ENCODE measurements at regions not wholly inside any gene's neighbourhood (a gene's known extent, or its start where the extent isn't known, plus 50 kb on each side); places are given as distances from the start of the nearest gene placed in this dataset.
"Not testable (repeated sequence)": the region's sequence is repeated elsewhere in the genome, so short reads cannot be mapped to it uniquely, and the experiment has no call there.

DNA sequence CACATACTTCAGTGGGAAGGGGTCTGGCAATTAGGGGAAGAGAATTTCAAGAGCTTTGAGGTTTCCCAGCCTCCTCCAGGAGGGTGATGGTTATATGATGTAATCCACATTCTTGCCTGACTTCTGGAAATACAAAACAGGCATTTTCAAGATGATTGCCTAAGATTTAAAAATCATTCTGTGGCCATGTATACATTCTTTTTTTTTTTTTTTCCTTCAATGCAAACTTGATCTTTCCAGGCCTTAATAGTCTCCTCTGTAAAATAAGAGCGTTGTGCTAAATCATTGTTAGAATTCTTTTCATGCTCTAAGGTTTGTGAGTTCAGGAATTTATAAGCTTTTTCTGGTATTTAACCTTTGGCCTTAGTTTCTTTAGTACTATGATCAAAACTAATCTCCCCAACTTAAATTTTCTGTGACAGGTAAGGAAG, 192.3 kb upstream of the HMCN1 start:
- DNase-seq (ENCODE audit: low read depth in 2 of 2), result no peak

DNA sequence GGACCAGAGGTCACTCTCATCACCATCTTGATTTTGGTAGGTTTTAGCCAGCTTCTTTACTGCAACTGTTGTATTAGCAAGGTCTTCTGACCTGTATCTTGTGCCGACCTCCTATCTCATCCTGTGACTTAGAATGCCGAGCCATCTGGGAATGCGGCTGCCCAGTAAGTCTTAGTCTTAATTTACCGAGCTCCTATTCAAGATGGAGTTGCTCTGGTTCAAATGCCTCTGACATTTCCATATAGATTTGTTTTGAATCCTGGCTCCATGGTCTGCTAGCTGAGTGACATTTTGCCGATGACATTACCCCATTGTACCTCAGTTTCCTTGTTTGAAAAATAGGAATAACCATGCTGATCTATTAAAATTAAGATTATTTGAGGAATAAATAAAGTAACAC, 193.9 kb upstream of the HMCN1 start:
- no peak for DNase-seq (ENCODE audit: low read depth in 2 of 2)

DNA sequence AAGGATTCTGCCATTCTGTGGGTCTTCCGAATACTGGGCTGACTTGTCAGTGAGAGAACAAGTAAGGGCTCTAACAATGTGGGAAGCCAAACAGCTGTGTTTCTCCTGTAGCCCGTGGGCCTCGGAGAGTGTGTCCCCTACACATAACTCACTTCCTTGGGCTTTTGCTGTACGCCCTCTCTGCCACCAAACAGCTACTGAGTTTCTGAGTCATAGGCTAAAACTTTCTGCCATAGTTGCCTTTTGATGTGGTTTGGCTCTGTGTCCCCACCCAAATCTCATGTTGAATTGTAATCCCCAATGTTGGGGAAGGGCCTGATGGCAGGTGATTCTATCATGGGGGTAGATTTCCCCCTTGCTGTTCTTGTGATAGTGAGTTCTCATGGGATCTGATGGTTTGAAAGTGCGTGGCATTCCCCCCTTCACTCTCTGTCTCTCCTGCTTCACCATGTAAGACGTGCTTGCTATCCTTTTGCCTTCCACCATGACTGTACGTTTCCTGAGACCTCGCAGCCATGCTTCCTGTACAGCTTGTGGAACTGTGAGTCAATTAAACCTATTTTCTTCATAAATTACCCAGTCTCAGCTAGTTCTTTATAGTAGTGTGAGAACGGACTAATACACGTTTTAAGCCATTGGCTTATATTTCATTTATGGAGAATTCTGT, 194.8 kb upstream of the HMCN1 start:
- DNase-seq (ENCODE audit: low read depth in 2 of 2), result peak in 1 of 2 donors; percentile 2

DNA sequence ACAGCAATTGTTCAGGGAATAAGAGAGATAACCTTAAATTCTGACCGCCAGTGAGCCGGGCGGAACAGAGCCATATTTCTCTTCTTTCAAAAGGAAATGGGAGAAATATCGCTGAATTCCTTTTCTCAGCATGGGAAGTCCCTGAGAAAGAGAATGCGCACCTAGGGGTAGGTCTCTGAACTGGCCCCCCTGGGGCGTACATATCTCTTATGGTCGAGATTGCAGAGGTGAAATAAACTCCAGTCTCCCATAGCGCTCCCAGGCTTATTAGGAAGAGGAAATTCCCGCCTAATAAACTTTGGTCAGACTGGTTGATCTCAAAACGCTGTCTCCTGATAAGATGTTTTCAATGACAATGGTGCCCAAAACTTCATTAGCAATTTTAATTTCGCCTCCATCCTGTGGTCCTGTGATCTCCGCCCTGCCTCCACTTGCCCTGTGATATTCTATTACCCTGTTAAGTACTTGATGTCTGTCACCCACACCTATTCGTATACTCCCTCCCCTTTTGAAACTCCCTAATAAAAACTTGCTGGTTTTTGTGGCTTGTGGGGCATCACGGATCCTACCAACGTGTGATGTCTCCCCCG, 195.8 kb upstream of the HMCN1 start:
- not testable (repeated sequence) for DNase-seq (ENCODE audit: low read depth in 2 of 2)

DNA sequence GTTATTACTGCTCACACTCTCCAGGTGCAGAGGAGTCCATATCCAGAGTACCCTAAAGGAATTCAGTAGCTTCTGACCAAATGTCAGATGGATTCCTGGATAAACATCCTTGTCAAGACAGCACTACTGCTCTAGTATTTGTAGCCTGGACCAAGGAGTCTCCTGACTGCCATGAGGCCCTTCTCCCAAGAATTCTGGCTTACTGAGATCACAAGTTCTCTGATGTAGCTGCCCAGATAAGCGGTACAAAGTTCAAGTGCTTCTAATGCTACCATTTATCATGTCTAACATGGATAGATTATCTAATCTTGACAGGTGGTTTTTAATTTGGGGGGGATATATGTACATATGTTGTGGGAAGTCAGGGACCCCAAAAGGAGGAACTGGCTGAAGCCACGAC, 196.6 kb upstream of the HMCN1 start:
- no peak for DNase-seq (ENCODE audit: low read depth in 2 of 2)

DNA sequence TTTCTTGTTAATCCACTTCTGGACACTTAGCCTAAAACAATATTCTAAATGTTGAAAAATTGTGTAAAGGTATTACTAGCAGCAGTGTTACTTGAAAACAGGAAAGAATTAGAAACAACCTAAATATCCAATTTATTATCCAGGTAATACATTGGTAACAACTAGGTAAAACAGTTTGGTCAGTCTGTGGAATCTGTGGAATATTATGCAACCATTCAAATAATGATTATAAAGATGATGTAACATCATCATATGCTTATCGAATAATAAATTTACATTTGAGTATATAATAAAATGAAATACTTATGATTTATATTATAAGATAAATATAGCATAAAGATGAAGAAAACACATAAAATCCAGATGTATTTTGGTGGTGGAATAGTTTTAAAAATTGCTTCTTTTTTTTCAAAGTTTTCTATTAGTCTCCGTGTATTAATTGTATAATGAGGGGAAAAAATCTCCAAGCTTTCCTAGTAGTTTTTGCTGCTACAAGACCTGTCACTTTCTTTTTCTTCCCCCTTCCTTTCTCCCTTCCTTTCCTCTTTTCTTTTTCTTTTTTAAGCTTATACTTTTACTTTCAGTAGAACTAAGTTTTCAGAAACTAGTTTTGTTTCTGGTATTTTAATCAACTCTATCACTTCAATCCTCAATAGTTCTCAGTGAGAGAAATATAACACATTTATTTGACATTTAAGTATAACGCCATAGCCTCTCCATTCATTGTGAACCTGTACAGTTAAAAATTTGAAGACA, 197.8 kb upstream of the HMCN1 start:
- no peak for DNase-seq (ENCODE audit: low read depth in 2 of 2)

DNA sequence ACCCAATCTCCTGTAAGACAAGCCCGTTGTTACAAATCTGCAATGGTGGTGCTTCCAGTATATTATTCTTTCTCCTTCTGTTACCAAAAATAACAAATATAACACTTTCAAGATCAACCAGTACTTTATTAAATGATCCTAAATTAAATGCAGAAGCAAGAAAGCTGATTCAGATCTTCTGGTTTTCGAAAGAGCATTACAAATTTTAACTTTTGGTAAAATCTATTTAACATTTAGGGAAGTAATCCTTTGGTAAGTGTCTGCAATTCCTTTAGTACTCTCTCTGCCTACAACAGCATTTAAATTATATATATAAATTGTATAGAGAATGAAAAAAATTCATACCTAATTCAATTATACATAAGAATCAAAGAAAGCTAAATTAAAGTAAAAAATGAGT, 198.6 kb upstream of the HMCN1 start:
- no peak for DNase-seq (ENCODE audit: low read depth in 2 of 2)

DNA sequence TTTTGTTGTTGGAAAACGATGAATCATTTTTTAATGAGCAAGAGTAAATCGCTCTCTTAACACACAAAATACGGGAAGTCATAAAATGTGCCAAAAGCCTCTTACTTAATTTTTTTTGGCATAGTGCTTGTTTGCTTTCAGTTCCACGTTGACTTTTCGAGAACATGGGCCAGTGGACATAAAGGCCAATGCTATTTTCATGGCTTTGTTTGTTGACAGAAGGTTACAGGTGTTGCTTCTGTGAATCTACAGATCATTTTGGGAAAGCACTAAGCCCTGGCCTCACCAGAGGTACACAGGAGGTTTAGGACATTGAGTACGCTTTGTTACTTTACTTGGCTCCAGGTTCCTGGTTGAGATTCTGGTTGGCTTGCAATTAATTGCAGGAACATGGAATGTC, 199.4 kb upstream of the HMCN1 start:
- no peak for DNase-seq (ENCODE audit: low read depth in 2 of 2)

DNA sequence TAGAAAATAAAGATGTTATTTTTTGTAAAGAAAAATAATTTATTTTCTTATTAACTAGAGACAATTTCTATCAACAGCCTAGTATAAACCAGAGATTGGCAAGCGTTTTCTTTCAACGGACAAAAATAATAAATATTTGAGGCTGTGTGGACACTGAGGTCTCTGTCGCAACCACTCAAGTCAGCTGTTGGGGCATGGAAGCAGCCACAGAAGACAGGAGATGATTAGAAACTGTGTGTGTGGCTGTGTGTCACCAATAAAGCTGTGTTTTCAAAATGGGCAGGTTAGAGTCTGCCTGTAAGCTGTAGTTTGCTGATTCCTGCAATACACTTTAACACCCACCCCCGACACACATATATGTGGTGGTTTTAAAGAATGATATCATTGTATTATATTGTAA, 200.6 kb upstream of the HMCN1 start:
- no peak for DNase-seq (ENCODE audit: low read depth in 2 of 2)

DNA sequence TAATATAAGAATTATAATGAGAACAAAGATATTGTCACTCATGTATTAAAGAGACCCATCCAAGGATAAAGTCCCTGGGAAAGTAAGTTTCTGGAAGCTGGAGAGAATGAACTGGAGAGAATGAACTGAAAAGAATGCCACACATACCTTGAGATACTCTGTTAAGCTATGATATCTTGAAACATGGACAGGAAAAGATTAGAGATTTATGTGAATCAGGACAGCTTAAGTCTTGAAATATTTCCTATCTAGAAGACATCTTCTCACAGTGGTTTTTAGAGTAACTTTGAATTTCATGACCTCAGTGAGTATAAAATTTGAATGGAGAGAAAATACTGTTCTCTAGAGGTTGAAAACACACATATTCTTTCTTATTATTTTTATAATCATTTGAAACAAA, 201.3 kb upstream of the HMCN1 start:
- DNase-seq (ENCODE audit: low read depth in 2 of 2), result no peak

DNA sequence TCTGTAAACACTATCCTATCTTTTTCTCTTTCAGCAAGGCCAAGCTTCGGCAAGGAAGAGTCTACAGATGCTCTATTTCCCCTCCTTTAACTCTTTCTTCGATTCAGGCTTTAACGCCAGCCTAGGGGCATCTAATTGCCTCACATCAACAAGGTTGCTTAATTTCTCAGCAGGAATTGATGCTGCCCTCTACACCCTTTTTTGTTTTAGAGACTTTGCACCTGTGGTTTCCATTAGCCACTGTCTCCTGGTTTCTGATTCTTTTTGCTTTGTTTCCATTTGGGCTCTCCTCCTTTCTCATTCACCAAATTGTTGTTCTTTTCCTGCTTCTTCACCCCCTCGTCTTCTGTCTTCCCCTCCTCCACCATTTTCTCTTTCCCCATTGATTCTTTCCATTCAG, 202.4 kb upstream of the HMCN1 start:
- no peak for DNase-seq (ENCODE audit: low read depth in 2 of 2)

DNA sequence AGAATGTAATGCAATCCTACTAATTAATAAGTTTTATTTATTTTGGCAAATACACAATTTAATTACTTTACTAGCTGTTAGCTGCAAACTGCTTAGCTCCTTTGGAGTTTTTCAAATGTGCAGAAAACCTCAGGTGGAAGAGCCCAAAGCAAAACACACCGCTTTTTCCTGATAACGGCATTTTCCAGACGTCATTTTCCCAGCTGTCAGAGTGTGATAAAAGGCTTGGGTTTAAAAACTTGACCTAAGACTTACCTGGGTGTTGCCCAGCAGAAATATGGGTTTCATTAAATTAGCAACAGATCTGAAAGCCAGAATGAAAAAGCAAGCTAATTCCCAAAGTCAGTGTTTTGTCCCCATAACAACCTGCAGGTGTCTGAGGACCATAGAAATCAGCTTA, 204.0 kb upstream of the HMCN1 start:
- no peak for DNase-seq (ENCODE audit: low read depth in 2 of 2)

DNA sequence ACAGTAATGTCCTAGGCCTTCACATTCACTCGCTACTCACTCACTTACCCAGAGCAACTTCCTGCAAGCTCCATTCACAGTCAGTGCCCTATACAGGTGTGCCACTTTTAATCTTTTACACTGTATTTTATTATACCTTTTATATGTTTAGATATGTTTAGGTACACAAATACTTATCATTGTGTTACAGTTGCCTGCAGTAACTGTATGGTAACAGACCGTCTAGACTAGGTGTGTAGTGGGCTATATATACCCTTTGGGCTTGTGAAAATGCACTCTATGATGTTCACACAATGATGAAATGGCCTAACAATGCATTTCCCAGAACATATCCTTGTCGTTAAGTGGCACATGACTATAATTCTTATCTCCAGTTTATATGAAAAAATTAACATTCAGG, 204.5 kb upstream of the HMCN1 start:
- DNase-seq (ENCODE audit: low read depth in 2 of 2), result no peak

DNA sequence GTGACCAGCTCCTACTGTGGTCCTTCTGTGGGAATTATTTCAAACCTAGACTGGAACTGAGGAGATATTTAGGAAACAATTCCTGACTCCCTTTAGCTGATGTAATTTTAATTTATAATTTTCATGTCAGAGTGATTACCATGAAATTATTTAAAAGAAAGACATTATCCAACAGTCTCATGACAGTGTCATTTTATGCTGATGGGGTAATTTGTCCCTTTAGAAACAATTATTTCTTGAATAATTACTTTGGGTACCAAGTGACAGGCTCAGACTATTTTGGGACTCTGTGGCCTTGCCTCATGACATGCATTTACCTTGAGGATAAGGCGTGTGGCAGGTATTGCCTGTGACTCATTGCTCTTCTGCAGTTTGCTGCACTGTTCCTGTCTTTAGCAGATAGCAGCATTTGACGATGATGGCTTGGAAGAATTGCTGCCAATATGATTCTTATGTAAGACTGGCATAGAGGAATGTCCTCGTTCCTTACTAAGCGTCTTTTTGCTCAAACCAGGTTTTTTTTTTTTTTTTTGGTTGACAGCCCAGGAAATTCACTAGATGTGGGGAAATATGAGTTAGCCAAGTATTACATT, 206.0 kb upstream of the HMCN1 start:
- no peak for DNase-seq (ENCODE audit: low read depth in 2 of 2)

DNA sequence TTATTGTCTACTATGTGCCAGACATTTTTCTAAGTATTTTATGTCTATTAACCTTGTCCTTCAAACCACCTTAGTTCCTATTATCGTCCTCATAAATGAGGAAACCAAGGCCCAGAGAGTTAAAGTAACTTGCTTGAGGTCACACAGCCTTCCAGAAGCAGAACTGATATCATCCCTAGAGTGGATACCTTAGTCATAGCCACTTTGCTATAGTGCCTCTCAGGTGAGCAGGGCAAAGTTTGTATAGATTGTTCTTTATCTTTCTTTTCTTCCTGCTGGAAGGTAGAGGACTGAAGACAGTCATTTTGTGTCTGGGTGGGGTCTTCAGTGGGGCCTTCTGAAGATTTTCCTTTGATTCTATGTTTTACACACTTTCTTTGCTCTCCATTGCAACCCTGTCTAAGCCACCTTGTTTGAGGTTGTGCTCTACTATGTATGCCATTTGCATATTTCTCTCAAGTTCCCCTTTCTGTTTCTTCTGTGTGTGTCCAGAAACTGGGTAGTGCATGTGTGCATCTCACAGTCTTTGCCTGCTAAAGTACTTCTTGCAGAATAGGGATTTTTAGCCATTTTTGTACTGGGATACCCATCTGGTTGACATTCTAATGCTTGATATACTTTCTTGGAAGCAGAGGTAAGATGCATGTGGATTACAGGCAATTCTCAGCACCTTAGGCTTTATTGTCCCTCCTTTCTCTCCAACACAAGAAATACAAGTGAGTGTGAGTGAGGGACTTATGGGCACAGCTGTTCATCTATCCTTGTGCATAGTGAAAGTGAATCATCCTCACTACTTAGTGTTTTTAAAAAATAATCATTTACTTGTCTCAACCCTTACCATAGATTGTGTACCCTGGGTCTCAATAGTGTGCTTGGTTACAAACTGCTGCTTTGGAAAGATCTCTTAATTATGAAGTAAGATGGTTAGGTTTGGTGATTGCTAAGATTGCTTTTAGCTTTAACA, 207.6 kb upstream of the HMCN1 start:
- DNase-seq (ENCODE audit: low read depth in 2 of 2), result no peak

DNA sequence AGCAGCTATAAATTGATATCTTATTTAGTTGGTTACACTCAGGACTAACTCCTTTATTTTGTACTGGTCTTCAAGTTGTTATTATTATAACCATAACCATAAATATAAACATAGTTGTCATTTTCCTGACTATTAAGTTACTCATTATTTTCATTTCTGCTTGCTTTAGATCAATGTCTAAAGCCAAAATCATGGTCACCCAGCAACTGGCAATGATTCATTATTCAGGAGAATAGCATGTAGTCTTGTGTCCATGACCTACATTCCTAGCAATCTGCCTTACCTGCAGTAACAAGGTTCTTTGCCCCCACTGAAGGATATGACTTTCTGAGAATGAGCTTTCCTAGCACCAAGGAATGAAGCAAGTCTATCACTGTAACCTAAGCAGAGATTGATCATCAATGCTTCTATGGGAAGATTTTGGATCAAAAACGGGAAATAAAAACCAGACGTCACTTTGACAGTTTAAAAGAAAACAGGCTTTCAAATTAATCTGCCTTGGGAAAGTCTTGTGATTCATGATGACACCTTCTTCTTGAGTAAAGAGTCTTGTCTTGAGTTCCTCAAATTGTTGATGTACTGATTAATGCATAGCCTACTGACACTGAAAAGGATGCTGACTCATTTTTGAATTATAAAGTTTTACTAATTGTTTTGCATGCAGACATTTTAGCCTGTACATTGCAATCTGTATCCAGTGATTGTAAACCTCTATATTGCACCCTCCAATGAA, 203.3 kb upstream of the IVNS1ABP start:
- no peak for DNase-seq (ENCODE audit: low read depth in 2 of 2)

DNA sequence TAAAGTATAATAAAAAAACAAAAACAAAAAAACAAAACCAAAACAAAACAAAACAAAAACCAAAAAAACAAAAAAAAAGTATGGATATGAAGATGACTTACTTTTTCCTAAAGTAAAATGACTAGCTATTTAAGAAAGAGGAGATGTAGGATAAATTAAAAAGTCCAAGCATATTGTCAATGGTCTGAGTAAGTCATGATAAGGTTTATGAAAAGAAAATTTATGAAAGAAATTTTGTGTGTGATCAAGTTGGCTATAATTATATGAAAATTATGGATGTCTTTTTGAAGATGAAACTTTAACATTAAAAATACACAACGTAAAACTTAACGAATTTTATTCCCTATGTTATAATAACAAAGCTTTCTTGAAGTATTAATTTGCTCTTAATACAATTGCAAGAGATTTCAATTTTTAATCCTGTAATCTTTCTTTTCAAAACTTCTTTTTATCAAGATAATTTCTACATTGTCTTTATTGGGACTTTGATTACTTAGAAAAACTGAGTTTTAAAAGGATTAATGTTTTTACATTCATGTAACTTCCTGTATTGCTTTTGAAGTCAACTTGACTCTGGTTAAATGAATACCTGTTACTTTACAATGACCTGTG, 200.9 kb upstream of the IVNS1ABP start:
- no peak for DNase-seq (ENCODE audit: low read depth in 2 of 2)

DNA sequence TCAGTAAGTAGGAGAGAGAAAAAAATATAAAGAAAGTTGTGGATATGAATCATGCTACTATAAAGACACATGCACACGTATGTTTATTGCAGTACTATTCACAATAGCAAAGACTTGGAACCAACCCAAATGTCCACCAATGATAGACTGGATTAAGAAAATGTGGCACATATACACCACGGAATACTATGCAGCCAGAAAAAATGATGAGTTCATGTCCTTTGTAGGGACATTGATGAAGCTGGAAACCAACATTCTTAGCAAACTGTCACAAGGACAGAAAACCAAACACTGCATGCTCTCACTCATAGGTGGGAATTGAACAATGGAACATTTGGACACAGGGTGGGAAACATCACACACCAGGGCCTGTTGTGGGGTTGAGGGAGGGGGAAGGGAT, 200.3 kb upstream of the IVNS1ABP start:
- DNase-seq (ENCODE audit: low read depth in 2 of 2), result not testable (repeated sequence)

DNA sequence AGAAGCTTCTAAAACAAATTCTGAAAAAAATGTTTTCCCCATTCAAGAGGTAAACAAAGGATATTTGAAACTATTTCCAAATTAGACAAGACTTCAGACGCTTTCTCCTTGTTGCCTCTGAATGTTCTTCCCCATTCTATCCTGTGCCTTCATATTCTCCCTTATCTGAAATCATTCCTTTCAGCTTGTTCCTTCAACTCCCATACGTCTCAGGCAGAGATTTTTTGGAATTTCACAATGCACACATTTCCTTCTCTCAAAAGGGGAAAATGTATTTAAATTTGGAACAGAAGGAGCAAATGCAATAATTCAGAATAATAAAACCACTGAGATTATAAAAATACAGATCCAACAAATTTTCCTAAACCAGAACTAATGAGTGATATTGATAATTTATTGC, 198.7 kb upstream of the IVNS1ABP start:
- DNase-seq (ENCODE audit: low read depth in 2 of 2), result no peak

DNA sequence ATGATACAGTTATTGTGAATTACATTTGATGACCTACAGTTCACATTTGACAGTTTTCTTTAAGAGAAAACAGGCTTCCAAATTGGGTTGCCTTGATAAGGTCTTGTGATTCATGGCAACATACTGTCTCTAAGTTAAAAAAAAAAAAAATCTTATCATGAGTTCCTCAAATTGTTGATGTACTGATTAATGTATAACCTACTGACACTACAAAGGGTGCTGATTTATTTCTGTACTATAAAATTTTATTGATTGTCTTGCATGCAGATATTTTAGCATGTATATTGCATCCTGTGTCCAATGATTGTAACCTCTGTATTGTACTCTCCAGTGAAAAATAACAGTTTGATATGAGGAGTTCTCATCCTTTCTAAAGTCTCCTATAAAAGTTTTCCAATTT, 197.3 kb upstream of the IVNS1ABP start:
- no peak for DNase-seq (ENCODE audit: low read depth in 2 of 2)

DNA sequence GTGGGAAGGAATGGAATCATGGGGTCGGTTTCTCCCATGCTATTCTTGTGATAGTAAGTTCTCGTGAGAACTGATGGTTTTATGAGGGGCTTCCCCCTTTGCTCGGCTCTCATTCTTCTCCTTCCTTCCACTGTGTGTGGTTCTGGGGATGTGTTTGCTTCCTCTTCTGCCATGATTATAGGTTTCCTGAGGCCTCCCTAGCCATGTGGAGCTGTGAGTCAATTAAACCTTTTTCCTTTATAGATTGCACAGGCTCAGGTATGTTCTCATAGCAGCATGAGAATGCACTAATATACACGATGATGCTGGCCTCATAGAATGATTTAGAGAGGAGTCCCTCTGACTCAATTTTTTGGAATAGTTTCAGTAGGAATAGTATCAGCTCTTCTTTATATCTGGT, 195.4 kb upstream of the IVNS1ABP start:
- no peak for DNase-seq (ENCODE audit: low read depth in 2 of 2)

Measured in stimulated activated CD8-positive, alpha-beta memory T cell treated with anti-CD3 and anti-CD28 coated beads, Interleukin-7, amount 100 ng/mL, for 4 hours (primary cell).